ENCODE measurements at regions not wholly inside any gene's neighbourhood (a gene's known extent, or its start where the extent isn't known, plus 50 kb on each side); places are given as distances from the start of the nearest gene placed in this dataset.

DNA sequence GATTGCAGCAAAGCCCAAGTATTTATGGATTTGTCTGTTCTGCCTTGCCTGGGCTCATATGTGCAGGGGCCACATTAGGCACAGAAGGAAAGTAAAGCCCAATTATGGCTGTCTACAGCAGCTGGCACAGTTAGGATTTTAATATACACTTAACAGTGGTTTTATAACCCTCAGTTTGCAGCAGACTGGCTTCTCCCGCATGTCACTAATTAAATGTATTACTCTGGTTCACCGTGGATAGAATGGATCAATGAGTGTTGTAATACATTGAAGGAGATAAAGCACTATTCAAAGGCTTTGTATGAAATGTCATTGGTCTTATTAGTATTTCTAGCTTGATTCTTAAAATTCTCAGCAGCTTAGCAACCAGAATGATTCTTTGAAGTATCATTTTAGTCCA lies 320.2 kb downstream of the KCNS3 start:
- CTCF ChIA-PET = no interaction called here
- H2BK5ac ChIP-seq (ENCODE audit: low read depth, low read length, poor library complexity, severe bottlenecking) = no peak overlapping the region
- no peak overlapping the region for H3K14ac ChIP-seq (replicated peaks; ENCODE audit: low read depth, low read length)
- H3K9ac ChIP-seq (ENCODE audit: low read depth, low read length) = no peak overlapping the region
- H3K23ac ChIP-seq (ENCODE audit: low read depth, low read length) = no peak overlapping the region
- no peak overlapping the region for H4K5ac ChIP-seq (ENCODE audit: low read depth, low read length)
- no peak overlapping the region for H4K91ac ChIP-seq (ENCODE audit: insufficient read depth, low read depth, low read length)
- H3K56ac ChIP-seq (ENCODE audit: extremely low read depth, insufficient read depth, low read length) = no peak overlapping the region
- WGBS, 2 experiments (ENCODE audit: extremely low coverage in 2 of 2, insufficient read length in 1 of 2) = no CpG with 5 or more reads among the region's 2 CpGs
- dilution Hi-C loops (cut with HindIII; ENCODE audit: low sequenced_read_pairs, unreplicated experiment) = no loop called here
- DNase-seq (no peak), ATAC-seq (ENCODE audit: low read depth) (no peak)
- in situ Hi-C loops (cut with MboI; ENCODE audit: low sequenced_read_pairs) = no loop called here
- TF ChIP-seq CEBPB (IDR thresholded peaks at IDR 0.05; ENCODE audit: low read depth, low read length) (no peak), POLR2A (IDR thresholded peaks at IDR 0.05; ENCODE audit: low read depth, low read length) (no peak), MAFK (IDR thresholded peaks at IDR 0.05; ENCODE audit: low read depth, low read length) (no peak), CHD1 (IDR thresholded peaks at IDR 0.05; ENCODE audit: low read depth, low read length) (no peak), RFX5 (IDR thresholded peaks at IDR 0.05; ENCODE audit: low read depth, low read length) (no peak), RAD21 (IDR thresholded peaks at IDR 0.05; ENCODE audit: low read length) (no peak), RCOR1 (IDR thresholded peaks at IDR 0.05; ENCODE audit: insufficient replicate concordance, low read length) (no peak), SMC3 (IDR thresholded peaks at IDR 0.05; ENCODE audit: low read depth, low read length) (no peak), BHLHE40 (IDR thresholded peaks at IDR 0.05; ENCODE audit: low read depth, low read length) (no peak), MAZ (IDR thresholded peaks at IDR 0.05; ENCODE audit: borderline replicate concordance, low read depth, low read length) (no peak), NFE2L2 (IDR thresholded peaks at IDR 0.05; ENCODE audit: low read depth, low read length) (no peak), MXI1 (IDR thresholded peaks at IDR 0.05; ENCODE audit: borderline replicate concordance, low read depth, low read length) (no peak), FOS (IDR thresholded peaks at IDR 0.05; ENCODE audit: low read depth, low read length) (no peak)
- TF ChIP-seq, protein P1, sequence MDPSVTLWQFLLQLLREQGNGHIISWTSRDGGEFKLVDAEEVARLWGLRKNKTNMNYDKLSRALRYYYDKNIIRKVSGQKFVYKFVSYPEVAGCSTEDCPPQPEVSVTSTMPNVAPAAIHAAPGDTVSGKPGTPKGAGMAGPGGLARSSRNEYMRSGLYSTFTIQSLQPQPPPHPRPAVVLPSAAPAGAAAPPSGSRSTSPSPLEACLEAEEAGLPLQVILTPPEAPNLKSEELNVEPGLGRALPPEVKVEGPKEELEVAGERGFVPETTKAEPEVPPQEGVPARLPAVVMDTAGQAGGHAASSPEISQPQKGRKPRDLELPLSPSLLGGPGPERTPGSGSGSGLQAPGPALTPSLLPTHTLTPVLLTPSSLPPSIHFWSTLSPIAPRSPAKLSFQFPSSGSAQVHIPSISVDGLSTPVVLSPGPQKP (IDR thresholded peaks at IDR 0.05; ENCODE audit: borderline replicate concordance, low read depth, low read length) = no peak
- TF ChIP-seq, protein P2, sequence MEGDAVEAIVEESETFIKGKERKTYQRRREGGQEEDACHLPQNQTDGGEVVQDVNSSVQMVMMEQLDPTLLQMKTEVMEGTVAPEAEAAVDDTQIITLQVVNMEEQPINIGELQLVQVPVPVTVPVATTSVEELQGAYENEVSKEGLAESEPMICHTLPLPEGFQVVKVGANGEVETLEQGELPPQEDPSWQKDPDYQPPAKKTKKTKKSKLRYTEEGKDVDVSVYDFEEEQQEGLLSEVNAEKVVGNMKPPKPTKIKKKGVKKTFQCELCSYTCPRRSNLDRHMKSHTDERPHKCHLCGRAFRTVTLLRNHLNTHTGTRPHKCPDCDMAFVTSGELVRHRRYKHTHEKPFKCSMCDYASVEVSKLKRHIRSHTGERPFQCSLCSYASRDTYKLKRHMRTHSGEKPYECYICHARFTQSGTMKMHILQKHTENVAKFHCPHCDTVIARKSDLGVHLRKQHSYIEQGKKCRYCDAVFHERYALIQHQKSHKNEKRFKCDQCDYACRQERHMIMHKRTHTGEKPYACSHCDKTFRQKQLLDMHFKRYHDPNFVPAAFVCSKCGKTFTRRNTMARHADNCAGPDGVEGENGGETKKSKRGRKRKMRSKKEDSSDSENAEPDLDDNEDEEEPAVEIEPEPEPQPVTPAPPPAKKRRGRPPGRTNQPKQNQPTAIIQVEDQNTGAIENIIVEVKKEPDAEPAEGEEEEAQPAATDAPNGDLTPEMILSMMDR (conservative IDR thresholded peaks at IDR 0.05; ENCODE audit: low read depth, low read length) = no peak
- TF ChIP-seq, protein P3, sequence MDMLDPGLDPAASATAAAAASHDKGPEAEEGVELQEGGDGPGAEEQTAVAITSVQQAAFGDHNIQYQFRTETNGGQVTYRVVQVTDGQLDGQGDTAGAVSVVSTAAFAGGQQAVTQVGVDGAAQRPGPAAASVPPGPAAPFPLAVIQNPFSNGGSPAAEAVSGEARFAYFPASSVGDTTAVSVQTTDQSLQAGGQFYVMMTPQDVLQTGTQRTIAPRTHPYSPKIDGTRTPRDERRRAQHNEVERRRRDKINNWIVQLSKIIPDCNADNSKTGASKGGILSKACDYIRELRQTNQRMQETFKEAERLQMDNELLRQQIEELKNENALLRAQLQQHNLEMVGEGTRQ (IDR thresholded peaks at IDR 0.05; ENCODE audit: low read depth, low read length) = no peak
- H3K4me2 ChIP-seq (ENCODE audit: low read depth, low read length) = no peak overlapping the region
- no peak overlapping the region for H3K27ac ChIP-seq (ENCODE audit: insufficient read depth, low read length)
- H3K36me3 ChIP-seq (ENCODE audit: control insufficient read depth, insufficient read depth, low read length) = no peaks in the 10 kb centered on the region
- H2BK20ac ChIP-seq (ENCODE audit: low read depth, low read length) = no peak overlapping the region
- H2BK120ac ChIP-seq (ENCODE audit: low read depth, low read length) = no peak overlapping the region
- intact Hi-C loops (cut with micrococcal nuclease) = no loop called here
- BruUV-seq (replicated peaks) = no TSS peak
- no peak overlapping the region for H3K18ac ChIP-seq (ENCODE audit: low read depth, low read length)
- no peak overlapping the region for H2BK15ac ChIP-seq (ENCODE audit: low read depth, low read length)
- no peak overlapping the region for H2AK9ac ChIP-seq (replicated peaks; ENCODE audit: low read depth, low read length, poor library complexity)
- POLR2A ChIA-PET (ENCODE audit: unreplicated experiment) = no interaction called here
- no peak overlapping the region for H4K8ac ChIP-seq (ENCODE audit: low read depth in 2 of 2, low read length in 2 of 2)
- no peaks in the 10 kb centered on the region for H3K79me1 ChIP-seq (ENCODE audit: low read depth in 1 of 2, low read length in 2 of 2)
- H3K4me1 ChIP-seq (ENCODE audit: control insufficient read depth, insufficient read depth, low read length) = no peaks in the 10 kb centered on the region
- H3K4me3 ChIP-seq (ENCODE audit: insufficient read depth, low read depth, low read length) = no peak overlapping the region
- H4K20me1 ChIP-seq (ENCODE audit: insufficient read depth, low read length) = no peaks in the 10 kb centered on the region
- no peak overlapping the region for H3K4ac ChIP-seq (ENCODE audit: low read depth, low read length)
- no peaks in the 10 kb centered on the region for H3K9me3 ChIP-seq (ENCODE audit: control insufficient read depth, insufficient read depth, low read length)
- no peak overlapping the region for H2AFZ ChIP-seq (replicated peaks; ENCODE audit: low read length, poor library complexity)
- H3K9me1 ChIP-seq (ENCODE audit: insufficient read depth, low read length) = no peaks in the 10 kb centered on the region
- H2AK5ac ChIP-seq (ENCODE audit: low read depth, low read length) = no peak overlapping the region
- H3K27me3 ChIP-seq (ENCODE audit: control insufficient read depth, insufficient read depth, low read length) = peaks cover 6% of the 10 kb centered on the region

All from IMR-90 (cell line).